Activated T-helper 17 cell treated with anti-CD3 and anti-CD28 coated beads, Interleukin-2, amount 50 U/mL, for 72 hours (primary cell): ENCODE measurements at regions not wholly inside any gene's neighbourhood (a gene's known extent, or its start where the extent isn't known, plus 50 kb on each side); places are given as distances from the start of the nearest gene placed in this dataset.
"Not testable (repeated sequence)": the region's sequence is repeated elsewhere in the genome, so short reads cannot be mapped to it uniquely, and the experiment has no call there.

ENCODE experiments used
- ATAC-seq: fragments of 150-1000 bp; cut with Tn5 transposase; replicated peaks from 2 replicates; pipeline ENCODE4 v1.10.0; 2021; ENCODE audit warnings: mild to moderate bottlenecking, moderate library complexity
- H3K27ac Mint-ChIP-seq: one replicate; pipeline ENCODE4 v1.8.0; 2022; ENCODE audit warnings: mixed read lengths
- H3K27me3 Mint-ChIP-seq: one replicate; pipeline ENCODE4 v1.8.0; 2022; ENCODE audit warnings: mixed read lengths
- H3K36me3 Mint-ChIP-seq: one replicate; pipeline ENCODE4 v1.8.0; 2022; ENCODE audit warnings: low read depth, mild to moderate bottlenecking, mixed read lengths
- H3K4me1 Mint-ChIP-seq: one replicate; pipeline ENCODE4 v1.8.0; 2022; ENCODE audit warnings: mixed read lengths
- H3K4me3 Mint-ChIP-seq: one replicate; pipeline ENCODE4 v1.8.0; 2022; ENCODE audit warnings: mild to moderate bottlenecking, mixed read lengths
- H3K9me3 Mint-ChIP-seq: one replicate; pipeline ENCODE4 v1.8.0; 2022; ENCODE audit warnings: mixed read lengths

DNA sequence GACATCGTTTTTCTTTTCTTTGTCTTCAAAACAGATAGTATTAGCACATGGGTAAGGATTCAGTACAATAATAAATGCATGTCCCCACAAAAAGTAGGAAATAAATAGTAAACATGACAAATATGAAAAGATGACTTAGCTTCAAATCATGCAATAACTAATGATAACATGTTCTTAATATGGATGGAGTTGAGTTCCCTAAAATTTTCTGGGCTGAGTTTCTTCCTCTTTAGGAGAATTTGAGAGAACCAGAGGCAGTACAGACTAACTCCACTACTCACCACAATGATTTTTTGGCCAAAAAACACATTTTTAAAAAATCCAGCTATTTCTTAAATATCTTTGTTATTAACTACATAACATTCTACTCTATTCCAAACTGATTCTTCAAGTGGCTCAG, 432.3 kb upstream of the HS3ST1 start:
- Mint-ChIP-seq H3K36me3 (no peaks in the 10 kb centered on the region), H3K4me1 (no peaks in the 10 kb centered on the region), H3K27me3 (no peaks in the 10 kb centered on the region), H3K27ac (no peak overlapping the region), H3K9me3 (peaks cover 4% of the 10 kb centered on the region), H3K4me3 (no peak overlapping the region)
- ATAC-seq: no peak

DNA sequence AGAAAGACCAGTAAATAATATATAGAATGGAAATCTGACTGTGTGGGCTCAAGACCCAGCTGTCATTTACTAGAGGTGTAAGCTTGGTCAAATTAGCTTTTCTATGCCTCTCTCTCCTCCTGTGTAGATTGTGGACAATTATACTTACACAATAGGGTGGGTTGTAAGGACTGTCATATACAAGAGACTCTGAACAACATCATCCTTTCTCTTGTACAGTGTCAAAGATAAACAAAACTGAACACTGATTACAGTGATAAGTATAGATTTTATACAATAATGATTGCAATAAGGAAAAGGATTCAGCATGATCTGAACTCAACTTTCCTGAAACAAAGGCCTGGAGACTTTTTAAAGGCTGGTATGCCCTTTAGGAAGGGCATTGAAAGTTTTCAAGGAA, 429.2 kb upstream of the HS3ST1 start:
- Mint-ChIP-seq H3K27me3 (no peaks in the 10 kb centered on the region), H3K4me1 (no peaks in the 10 kb centered on the region), H3K27ac (no peak overlapping the region), H3K9me3 (no peaks in the 10 kb centered on the region), H3K36me3 (no peaks in the 10 kb centered on the region), H3K4me3 (no peak overlapping the region)
- no peak for ATAC-seq

DNA sequence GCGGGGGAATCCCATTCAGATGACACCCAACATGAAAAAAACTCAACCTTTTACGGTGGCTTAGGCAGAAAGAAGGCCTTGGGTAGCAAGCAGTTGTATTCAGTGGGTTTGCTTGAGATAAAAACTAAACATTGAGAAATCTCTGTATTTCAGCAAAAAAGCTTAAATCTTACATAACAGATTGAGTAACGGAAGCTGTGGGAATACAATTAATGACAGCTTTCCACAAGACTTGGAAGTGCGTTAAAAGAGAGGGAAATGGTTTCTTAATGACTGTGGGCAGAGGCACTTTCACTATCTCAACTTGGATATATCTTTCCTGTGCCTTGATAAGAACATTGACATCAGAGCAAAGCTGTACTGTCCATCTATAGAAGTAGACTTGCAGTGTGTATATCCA, 418.5 kb upstream of the HS3ST1 start:
- H3K4me3 Mint-ChIP-seq: no peak overlapping the region
- peaks cover 3% of the 10 kb centered on the region for H3K9me3 Mint-ChIP-seq

DNA sequence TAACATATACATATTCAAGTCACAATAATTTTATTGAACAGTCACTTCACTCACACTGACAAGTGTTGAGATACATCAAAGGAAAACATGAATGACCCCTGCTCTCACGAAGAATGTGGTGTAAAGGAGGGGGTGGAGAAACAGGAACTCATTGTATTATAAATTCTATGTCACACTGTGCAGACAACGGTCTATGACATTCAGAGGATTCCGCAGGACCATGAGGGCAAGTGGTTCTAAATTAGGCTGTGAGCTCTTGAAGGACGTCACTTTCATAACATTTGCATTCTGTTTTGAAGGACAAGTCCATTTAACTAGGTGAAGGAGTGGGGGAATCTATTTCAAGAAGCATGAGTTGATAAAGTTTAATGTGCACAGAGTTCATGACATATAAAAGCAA, 415.2 kb upstream of the HS3ST1 start:
- ATAC-seq: no peak
- Mint-ChIP-seq H3K4me1 (no peaks in the 10 kb centered on the region), H3K27ac (no peak overlapping the region), H3K4me3 (no peak overlapping the region), H3K27me3 (no peaks in the 10 kb centered on the region), H3K9me3 (peaks cover 6% of the 10 kb centered on the region), H3K36me3 (no peaks in the 10 kb centered on the region)

More for the DNA sequence above, 418.5 kb upstream of the HS3ST1 start:
- H3K27me3 Mint-ChIP-seq: no peaks in the 10 kb centered on the region
- H3K4me1 Mint-ChIP-seq: no peaks in the 10 kb centered on the region
- no peak overlapping the region for H3K27ac Mint-ChIP-seq
- H3K36me3 Mint-ChIP-seq: no peaks in the 10 kb centered on the region
- no peak for ATAC-seq

DNA sequence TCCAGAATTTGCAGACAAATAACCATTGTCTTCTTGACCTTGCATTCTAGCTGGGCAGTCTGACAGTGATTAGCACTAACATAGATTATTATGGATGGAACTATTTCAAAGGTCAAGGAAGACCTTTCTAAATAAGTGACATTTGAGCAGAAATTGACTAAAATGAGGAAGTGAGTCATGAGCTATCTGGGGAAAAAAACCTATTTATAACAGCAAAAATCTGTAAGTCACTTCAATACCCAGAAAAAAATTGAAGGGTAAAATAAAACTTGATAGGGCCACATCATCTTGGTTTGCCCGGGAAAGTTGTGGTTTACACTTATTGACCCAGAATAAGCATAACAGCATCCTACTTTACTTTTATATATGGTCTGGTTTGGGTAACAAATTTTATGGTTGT, 414.6 kb upstream of the HS3ST1 start:
- H3K36me3 Mint-ChIP-seq: no peaks in the 10 kb centered on the region
- no peak overlapping the region for H3K4me3 Mint-ChIP-seq
- no peaks in the 10 kb centered on the region for H3K27me3 Mint-ChIP-seq
- peaks cover 6% of the 10 kb centered on the region for H3K9me3 Mint-ChIP-seq
- no peaks in the 10 kb centered on the region for H3K4me1 Mint-ChIP-seq
- no peak overlapping the region for H3K27ac Mint-ChIP-seq
- ATAC-seq: no peak

DNA sequence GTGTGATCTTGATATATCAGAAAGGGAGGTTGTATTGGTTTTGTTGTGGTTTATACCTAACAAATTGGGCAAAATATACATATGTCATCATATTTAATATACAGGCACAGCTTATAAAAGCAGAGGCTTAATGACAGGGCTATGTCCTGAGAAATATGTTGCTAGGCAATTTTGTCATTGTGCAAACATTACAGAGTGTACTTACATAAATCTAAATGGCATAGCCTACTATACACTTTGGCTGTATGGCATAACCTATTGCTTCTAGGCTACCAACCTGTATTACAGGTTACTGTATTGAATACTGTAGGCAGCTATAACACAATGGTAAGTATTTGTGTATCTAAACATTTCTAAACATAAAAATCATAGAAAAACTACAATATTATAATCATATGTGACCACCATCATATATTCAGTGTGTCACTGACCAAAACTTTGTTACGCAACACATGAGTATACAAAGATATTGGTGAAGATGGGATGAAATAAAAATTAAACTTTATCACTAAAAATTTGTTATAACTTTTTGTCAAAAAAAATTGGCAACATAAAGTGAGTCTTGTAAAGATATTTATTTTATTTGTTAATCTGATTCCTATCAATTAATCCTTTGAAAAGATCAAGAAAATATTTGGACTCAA, 414.0 kb upstream of the HS3ST1 start:
- Mint-ChIP-seq H3K36me3 (no peaks in the 10 kb centered on the region), H3K4me3 (no peak overlapping the region), H3K27ac (no peak overlapping the region), H3K9me3 (peaks cover 10% of the 10 kb centered on the region), H3K4me1 (no peaks in the 10 kb centered on the region), H3K27me3 (no peaks in the 10 kb centered on the region)
- ATAC-seq: no peak

DNA sequence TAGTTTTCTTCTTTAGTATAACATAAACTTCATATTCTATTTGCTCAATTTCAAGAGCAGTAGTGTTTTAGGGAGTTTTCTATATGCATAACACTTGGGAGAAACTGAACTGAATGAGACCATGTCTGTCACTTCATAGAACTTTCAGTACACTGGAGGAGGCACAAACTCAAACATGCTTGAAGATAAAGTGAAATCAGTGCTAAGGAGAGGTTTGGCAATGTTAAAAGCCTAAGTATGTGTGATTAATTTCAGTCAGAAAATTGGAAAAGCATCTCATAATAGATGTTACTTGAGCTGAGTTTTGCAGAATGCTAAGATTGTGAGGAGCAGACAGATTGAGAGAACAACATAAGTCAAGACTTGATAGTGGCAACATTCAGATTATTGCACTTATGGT, 411.2 kb upstream of the HS3ST1 start:
- Mint-ChIP-seq H3K4me1 (no peaks in the 10 kb centered on the region), H3K9me3 (peaks cover 10% of the 10 kb centered on the region), H3K4me3 (no peak overlapping the region), H3K36me3 (no peaks in the 10 kb centered on the region), H3K27me3 (no peaks in the 10 kb centered on the region), H3K27ac (no peak overlapping the region)
- no peak for ATAC-seq

DNA sequence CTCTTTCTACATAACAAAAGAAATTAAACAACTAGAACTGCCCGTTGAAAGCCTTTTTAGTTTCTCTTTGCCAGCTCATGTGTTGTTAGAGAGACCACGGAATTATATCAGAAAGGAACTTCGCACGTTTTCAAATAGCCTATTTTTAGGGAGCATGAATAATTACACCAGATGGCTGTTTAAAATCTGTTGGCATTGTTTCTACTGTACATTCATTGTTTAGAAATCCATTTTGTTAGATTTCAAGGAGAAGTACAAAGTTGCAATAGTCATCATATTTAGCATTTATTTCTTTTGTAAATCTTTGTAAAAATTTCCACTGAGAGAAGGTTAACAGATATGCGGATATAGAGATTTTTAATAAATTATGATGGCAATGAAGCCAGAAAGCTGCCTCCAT, 403.0 kb upstream of the HS3ST1 start:
- no peaks in the 10 kb centered on the region for H3K27me3 Mint-ChIP-seq
- ATAC-seq: no peak
- H3K4me3 Mint-ChIP-seq: no peak overlapping the region
- H3K36me3 Mint-ChIP-seq: no peaks in the 10 kb centered on the region
- H3K9me3 Mint-ChIP-seq: peaks cover 5% of the 10 kb centered on the region
- no peak overlapping the region for H3K27ac Mint-ChIP-seq
- H3K4me1 Mint-ChIP-seq: no peaks in the 10 kb centered on the region

DNA sequence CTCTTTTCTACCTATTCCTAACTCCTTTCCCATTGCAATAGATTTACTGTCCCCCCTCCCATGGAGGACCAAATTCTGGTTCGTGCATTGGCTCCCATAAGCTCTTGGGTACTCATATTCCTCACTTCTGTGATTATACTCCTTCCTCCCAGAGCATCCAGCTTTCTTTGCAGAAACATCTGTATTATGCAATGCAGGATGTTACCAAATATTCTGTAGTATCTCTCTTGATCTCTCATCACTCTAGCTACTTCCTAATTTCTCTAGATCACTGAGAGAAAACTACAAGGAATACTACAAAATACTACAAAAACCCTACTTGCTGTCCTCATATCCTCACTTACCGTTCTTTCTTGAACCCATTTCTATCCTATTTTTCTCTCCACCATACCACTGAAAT, 395.9 kb upstream of the HS3ST1 start:
- Mint-ChIP-seq H3K36me3 (no peaks in the 10 kb centered on the region), H3K9me3 (peaks cover 4% of the 10 kb centered on the region), H3K4me3 (no peak overlapping the region)

DNA sequence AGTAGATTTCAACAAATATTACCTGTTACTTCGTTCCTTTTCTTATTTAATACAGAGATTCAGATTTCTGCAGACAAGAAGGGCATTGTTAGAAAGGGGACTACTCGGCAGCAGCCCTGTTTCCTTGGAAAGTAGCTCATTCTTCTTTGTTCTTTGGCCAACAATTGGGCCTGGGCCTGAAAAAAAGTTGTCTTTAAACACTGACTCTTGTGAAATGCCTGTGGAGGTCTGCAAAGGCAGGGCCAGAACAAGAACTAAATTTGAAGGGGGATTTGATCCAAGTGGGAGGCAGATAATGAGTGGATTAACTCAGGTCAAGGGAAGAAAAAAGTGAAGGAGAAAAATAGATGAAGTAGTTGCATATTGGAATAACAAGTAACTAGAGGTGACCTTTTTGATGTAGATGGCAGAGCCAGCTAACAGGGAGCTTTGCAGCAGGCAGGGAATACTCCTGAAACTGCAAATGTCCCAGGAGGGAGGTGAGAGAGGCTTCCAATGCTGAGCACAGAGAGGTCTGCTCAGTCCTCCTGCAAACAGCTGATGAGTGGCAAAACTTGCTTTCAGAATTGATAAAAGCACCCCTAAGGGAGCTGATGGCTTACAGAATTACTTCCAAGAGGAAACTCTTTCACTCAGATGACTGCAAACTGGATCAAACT, 393.2 kb upstream of the HS3ST1 start:
- Mint-ChIP-seq H3K9me3 (peaks cover 4% of the 10 kb centered on the region), H3K4me1 (no peaks in the 10 kb centered on the region), H3K4me3 (no peak overlapping the region), H3K27me3 (no peaks in the 10 kb centered on the region), H3K27ac (no peak overlapping the region), H3K36me3 (no peaks in the 10 kb centered on the region)
- ATAC-seq: no peak

More for the DNA sequence above, 395.9 kb upstream of the HS3ST1 start:
- H3K27ac Mint-ChIP-seq: no peak overlapping the region
- no peaks in the 10 kb centered on the region for H3K4me1 Mint-ChIP-seq
- no peaks in the 10 kb centered on the region for H3K27me3 Mint-ChIP-seq
- no peak for ATAC-seq

DNA sequence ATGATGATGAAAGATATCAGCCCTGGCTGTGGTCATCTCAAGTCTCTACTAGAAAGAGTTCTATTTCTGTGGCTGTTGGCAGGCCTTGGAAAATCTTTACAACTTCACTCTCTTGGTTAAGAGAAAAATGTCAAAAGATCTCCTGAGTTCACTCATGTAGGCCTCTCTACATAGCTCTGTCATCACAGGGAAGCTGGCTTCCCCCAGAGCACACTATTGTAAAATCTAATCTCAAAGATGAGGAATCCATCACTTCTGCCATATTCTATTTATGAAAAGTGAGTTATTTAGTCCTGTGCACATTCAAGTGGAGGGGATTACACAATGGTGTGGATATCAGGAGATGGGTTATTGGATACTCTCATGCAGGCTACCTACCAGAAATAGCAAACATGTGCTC, 388.4 kb upstream of the HS3ST1 start:
- Mint-ChIP-seq H3K9me3 (peaks cover 4% of the 10 kb centered on the region), H3K27me3 (no peaks in the 10 kb centered on the region), H3K27ac (no peak overlapping the region), H3K36me3 (no peaks in the 10 kb centered on the region), H3K4me1 (no peaks in the 10 kb centered on the region), H3K4me3 (no peak overlapping the region)
- no peak for ATAC-seq

DNA sequence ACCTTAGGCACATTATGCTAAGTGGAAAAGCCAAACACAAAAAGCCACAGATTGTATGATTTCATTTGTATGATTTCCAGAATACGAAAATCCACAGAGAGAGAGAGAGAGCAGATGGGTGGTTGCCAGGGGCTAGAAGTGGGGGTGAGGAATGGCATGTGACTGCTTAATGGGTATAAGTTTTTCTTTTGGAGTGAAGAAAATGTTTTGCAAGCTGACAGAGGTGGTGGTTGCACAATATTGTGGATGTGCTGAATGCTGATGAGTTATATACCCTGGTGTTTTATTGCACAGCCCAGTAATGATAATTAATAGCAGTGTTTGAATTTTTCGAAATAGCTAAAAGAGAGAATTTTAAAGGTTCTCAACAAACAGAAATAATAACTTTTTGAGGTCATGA, 386.1 kb upstream of the HS3ST1 start:
- H3K27ac Mint-ChIP-seq: no peak overlapping the region
- no peaks in the 10 kb centered on the region for H3K9me3 Mint-ChIP-seq
- H3K4me1 Mint-ChIP-seq: no peaks in the 10 kb centered on the region
- no peaks in the 10 kb centered on the region for H3K36me3 Mint-ChIP-seq
- H3K4me3 Mint-ChIP-seq: no peak overlapping the region
- H3K27me3 Mint-ChIP-seq: no peaks in the 10 kb centered on the region
- no peak for ATAC-seq

DNA sequence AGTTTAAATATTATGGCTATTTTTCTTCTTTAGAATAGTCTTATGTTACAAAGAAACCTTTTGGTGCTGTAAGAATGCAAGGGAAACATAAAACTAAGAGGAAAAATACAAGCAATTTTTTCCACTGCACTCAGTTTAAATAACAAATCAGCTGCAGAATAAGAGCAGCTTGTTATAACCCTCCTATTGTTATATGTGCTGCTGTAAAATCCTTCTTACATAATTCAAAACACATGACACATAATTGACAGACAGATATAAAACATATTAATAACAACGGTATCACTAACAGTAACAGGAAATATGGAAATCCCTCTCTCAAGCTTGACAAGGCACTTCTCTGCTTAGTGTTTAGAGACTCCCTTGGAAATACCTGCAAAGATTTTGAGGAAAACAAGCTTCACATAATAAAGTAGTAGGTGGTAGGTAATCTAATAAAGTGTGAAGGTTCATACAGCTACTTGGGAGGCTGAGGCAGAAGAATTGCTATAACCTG, 385.3 kb upstream of the HS3ST1 start:
- ATAC-seq: no peak
- Mint-ChIP-seq H3K4me1 (no peaks in the 10 kb centered on the region), H3K9me3 (no peaks in the 10 kb centered on the region), H3K4me3 (no peak overlapping the region), H3K36me3 (no peaks in the 10 kb centered on the region), H3K27me3 (no peaks in the 10 kb centered on the region), H3K27ac (no peak overlapping the region)

DNA sequence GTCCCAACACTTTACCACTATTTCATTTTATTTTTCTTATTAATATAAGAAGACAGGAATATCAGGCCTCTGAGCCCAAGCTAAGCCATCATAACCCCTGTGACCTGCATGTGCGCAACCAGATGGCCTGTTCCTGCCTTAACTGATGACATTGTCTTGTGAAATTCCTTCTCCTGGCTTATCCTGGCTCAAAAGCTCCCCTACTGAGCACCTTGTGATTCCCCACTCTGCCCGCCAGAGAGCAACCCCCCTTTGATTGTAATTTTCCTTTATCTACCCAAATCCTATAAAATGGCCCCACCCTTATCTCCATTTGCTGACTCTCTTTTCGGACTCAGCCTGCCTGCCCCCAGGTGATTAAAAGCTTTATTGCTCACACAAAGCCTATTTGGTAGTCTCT, 382.8 kb upstream of the HS3ST1 start:
- not testable (repeated sequence) for H3K36me3 Mint-ChIP-seq, H3K4me3 Mint-ChIP-seq, ATAC-seq, H3K4me1 Mint-ChIP-seq, H3K27me3 Mint-ChIP-seq, H3K27ac Mint-ChIP-seq, H3K9me3 Mint-ChIP-seq

DNA sequence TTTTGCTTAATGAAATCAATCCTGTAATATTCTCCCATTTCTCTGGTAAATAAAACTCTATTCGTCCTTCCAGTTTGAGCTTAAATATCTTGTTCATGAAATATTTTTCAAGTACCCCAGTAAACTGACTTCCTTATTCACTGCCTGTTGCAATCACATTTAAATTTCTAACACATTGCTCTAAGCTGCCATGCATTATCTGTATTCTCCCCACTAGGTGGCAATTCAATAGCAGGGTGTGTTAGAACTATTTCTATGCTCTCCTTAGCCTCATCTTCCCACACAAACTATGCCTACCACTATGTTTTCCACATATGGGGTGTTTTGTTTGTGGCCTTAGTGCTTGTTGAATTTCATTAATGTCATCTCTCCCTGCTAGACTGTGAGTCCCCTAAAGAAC, 377.1 kb upstream of the HS3ST1 start:
- Mint-ChIP-seq H3K4me3 (no peak overlapping the region), H3K9me3 (no peaks in the 10 kb centered on the region), H3K4me1 (no peaks in the 10 kb centered on the region), H3K27ac (no peak overlapping the region), H3K27me3 (no peaks in the 10 kb centered on the region), H3K36me3 (no peaks in the 10 kb centered on the region)
- no peak for ATAC-seq
